ENCODE measurements at regions not wholly inside any gene's neighbourhood (a gene's known extent, or its start where the extent isn't known, plus 50 kb on each side); places are given as distances from the start of the nearest gene placed in this dataset.

GRCh38 chr4:146998157-146998556, 52.5 kb upstream of the TTC29 start:
- no peak for DNase-seq (ENCODE audit: low spot score)

DNA sequence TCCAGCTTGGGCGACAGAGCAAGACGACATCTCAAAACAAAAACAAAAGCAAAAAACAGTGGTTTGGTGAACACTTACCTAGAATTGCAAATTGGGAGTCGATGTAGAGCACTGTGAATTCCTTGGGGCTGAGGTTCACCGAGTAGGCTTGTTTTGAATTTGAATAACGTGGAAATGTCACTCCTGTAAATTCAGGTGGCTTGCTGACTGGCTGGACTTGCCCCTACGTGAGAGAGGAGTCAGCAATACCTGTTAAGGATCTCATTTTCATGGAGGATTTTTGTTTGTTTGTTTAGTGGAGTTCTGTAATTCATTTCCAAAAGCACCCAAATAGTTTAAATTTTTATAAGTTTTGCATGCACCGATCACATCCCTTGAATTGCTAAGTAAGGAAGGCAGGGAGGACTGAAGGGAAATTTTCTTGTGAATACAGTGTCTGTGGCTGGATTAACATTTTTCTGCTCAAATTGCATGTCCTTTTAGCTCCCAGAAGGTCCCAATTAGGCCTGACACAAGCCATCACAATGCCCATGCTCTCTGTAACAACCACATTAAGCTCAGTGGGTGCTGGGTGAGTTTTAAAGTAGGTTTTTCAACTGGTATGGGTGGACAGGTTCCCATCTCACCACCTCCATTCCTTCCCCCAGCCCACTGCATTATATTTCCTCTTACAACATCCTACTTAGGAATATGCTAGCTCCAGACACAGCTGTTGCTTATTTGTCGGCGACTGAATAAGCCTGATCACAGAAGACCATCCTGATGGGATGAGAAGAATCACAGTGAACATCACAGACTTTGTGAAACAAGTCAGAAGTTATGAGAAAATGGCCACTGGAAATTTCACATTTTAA, 58.5 kb upstream of the TTC29 start:
- no peak for DNase-seq (ENCODE audit: low spot score)

DNA sequence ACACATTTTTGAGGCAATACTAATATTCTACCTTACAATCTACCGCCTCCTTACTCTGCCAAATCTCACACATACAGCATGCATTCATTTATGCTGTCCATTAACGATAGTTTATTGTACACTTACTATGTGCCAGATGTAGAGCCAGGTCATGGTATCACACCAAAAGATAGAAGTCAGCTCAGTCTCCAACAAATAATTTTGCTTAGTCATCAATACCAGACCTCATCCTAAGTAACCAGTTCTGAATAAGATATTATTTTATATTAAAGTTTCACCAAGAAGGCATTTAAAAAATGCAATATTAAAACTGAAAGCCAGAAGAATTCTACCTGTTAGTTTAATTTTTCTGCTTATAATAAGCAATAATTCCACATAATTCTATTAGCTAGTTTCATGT, 60.6 kb upstream of the TTC29 start:
- DNase-seq (ENCODE audit: low spot score): no peak

- no peak for DNase-seq (ENCODE audit: low spot score)
Measured at GRCh38 chr4:147009875-147010274, 64.2 kb upstream of the TTC29 start.

DNA sequence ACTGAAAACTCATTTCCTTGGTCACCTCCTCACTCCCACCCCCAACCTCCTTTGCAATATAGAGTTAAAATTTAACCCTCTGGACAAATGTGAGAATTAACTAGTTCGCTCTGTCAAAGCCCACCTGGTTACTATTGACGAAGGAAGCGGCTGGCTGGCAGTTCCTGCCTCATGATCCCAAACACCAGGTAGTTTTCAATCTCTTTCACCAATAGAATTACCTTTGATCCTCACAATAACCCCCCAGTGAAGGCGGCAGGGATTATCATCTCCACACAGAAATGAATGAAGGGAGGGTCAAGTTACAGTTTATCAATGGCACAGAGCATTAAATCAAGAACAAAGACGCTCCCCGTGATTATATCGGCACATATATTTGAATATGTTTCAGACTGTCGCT, 65.7 kb upstream of the TTC29 start:
- DNase-seq (ENCODE audit: low spot score): no peak

GRCh38 chr4:147012059-147012707, 66.5 kb upstream of the TTC29 start:
- DNase-seq (ENCODE audit: low spot score): no peak

GRCh38 chr4:147014946-147015345, 69.3 kb upstream of the TTC29 start:
- DNase-seq (ENCODE audit: low spot score): no peak

- no peak for DNase-seq (ENCODE audit: low spot score)
Measured at GRCh38 chr4:147015491-147015890, 69.8 kb upstream of the TTC29 start.

GRCh38 chr4:147017081-147017480, 71.4 kb upstream of the TTC29 start:
- no peak for DNase-seq (ENCODE audit: low spot score)

- DNase-seq (ENCODE audit: low spot score): peak; percentile 41
Measured at GRCh38 chr4:147019091-147019490, 73.4 kb upstream of the TTC29 start.

DNA sequence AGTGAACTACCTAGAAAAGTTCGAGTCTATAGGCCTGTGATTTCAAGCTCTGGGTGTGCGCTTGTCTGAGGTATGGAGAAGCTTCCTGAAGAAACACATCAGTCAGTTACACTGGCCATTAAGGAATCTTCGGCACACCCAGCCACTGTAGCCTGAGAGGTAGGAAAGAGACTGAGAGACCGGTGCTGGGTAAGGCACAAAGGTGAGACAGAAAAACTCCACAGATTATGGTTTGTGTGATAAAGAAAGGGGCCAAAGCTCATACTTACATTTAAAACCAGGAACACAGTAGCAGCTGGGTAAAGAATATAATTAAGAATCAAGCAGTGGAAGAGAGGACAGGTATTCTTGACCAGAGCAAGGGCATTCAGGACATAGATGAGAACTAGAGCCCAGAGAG, 74.8 kb upstream of the TTC29 start:
- DNase-seq (ENCODE audit: low spot score): no peak

DNA sequence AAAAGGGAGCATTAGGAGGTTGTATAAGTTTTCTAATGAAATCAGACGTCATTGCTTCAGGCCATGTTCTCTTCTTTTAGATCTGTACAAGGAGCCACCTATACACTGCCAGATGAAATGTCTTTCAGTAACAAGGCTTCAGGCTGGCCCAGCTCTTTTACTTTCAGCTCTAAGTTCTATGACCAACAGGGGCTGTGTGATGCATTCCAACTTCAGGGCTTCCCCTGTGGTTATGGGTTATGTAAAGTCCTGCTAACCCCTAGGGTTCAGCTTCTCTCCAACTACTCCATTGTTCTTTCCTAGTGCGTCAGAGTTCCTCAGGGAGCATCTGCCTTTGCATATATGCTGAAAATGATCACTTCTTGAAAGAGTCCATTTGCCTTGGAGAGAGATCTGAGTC, 79.4 kb upstream of the TTC29 start:
- DNase-seq (ENCODE audit: low spot score): no peak

DNA sequence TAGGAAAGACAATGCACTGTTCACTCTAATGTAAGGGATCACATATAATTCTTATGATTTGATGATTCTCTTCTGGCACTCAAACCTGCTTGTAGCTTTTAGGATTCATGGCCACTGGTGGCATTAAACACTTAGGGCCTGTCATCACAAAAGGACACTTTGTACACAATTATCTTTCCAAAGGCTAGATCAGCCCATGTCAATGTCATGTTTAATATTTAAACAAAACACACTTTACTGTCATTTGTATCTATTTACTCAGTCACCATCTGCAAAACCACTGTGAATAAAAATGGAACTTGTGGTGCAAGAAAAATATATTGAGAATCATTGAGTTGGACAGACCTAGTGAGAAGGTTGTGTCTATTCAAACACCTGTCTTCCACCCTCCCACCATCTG, 83.6 kb upstream of the TTC29 start:
- DNase-seq (ENCODE audit: low spot score): no peak

- no peak for DNase-seq (ENCODE audit: low spot score)
Measured at GRCh38 chr4:147034372-147034771, 88.7 kb upstream of the TTC29 start.

GRCh38 chr4:147037069-147037468, 91.4 kb upstream of the TTC29 start:
- DNase-seq (ENCODE audit: low spot score): no peak

DNA sequence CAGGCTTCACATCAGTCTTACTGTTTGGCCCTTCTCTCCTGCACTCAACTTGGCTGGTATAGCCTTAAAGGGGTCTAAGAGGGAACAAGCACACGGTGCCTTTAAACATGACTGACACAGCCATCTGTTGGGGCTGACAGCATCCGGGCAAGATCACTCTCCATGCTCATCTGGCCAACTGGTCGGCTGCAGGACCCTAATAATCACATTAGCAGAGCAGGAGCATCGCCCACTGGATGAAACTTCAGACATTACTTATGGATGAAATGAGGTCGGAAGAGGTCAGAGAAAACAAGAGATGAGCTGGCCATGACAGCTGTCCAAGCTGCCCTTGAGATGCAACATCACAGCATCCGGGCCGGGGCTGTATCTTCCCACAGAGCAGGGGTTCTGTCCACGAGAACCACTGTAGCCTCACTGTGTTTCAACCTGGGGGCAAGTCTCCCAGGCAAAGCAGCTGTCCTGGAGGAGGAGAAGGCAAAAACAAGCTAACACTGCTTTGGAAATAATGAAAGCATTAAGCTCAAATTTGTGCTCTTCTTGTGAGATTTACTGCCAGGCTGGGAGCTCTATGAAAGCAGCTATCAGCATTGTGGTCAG, 94.4 kb upstream of the TTC29 start:
- DNase-seq (ENCODE audit: low spot score): no peak

DNA sequence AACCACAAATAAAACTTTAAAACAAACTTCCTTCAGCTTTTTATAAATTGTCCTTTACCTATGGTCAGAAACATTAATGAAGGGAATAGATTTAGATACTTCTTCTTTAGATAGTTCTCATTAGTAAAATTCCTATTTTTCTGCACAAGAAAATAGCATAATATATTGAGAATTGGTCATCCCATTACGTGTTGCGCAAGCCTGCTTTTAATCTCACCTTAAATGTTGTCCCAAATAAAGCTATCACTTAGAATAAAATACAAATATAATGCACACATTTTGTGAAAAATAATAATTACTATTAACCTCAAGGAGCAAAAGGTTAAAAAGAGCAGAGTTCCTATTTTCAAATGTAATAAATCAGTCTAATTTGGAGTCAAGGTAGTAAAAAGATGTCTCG, 95.2 kb upstream of the TTC29 start:
- no peak for DNase-seq (ENCODE audit: low spot score)

- DNase-seq (ENCODE audit: low spot score): no peak
Measured at GRCh38 chr4:147041376-147041775, 95.7 kb upstream of the TTC29 start.

DNA sequence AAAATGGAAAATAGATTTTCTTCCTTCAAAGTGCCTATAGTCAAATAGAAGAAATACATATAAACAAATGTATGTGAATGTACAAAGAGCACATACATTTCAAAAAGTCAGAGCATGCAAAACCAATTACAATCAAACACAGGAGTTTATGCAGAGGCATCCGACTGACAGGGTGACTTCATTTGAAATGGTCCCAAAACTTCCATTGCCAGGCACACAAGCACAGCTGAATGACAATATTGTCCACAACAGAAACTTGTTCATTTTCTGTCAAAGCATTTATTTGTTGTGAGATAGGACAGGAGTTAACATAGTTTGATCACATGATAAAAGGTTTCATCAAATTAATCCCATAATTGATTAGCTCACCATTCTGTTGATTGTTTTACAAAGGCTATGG, 96.4 kb upstream of the TTC29 start:
- no peak for DNase-seq (ENCODE audit: low spot score)

DNA sequence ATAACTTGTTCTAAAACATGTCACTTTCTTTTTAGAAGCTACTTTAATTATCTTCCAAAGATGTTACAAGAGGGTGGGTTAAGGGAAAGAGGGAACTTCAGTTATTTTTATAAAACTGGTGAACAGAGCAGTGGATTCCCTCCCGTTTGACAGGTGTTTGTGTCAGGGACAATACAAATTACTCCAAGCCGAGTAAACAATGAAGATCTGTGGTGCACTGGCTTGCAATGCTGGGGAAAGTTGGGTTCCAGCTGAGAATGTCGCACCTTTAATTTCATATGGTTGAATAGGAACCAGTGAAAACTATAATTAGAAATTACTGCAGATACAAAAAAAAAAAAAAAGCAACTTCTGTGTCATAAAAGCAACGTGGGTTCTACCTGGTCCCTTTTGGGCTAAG, 98.6 kb upstream of the TTC29 start:
- no peak for DNase-seq (ENCODE audit: low spot score)

DNA sequence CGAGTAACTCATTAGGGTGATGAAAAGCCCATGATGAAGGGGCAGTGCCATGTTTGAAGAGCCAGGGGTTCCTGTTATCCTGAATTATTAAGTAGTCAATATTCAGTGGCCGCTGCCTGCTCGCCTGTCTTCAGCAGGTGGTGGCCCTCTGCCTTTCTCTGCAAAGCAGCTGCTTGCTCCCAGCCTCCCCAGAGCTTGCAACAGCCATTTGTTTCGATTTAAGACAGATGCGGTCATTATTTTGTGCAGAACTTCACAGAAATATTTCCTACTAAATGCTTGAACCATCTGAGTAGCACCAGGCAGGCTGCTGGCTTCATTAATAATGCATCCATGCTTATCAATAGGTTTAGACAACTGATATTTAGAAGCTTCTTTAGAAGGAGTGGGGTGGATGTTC, 104.3 kb upstream of the TTC29 start:
- no peak for DNase-seq (ENCODE audit: low spot score)

- DNase-seq (ENCODE audit: low spot score): no peak
Measured at GRCh38 chr4:147050356-147050765, 104.7 kb upstream of the TTC29 start.

DNA sequence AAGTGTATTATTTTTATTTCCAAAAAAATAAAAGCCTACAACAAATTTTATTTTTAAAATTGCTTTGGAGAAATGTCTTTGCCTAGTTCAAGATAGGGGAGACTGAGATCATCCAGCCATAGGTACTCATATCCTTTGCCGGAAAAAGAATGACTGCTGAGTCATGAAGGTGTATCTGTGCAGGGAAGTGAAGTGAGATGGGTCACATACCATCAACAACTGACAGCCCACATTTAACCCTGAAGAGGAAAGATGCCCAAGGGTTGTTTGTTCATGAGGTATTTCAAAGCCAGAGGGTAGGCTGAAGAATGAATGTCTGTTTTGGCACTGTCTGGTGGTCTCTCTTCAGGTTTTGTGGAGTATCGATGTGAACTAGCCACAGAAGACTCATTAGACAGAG, 106.7 kb upstream of the TTC29 start:
- no peak for DNase-seq (ENCODE audit: low spot score)

All from COLO829 (cell line).